Sigmoid colon (tissue), 3 donors: ENCODE measurements at regions not wholly inside any gene's neighbourhood (a gene's known extent, or its start where the extent isn't known, plus 50 kb on each side); places are given as distances from the start of the nearest gene placed in this dataset.

Experiments
- CTCF ChIP-seq, 4 experiments: fragments of 450-650 bp in 3 of 4; fragments of 200-600 bp in 1 of 4; IDR thresholded peaks; one replicate each; pipeline ENCODE4 v1.5.1; 2016 to 2019; ENCODE audit warnings: antibody characterized with exemption in 4 of 4, mild to moderate bottlenecking in 3 of 4, moderate library complexity in 2 of 4
- POLR2A ChIP-seq, 2 donors: fragments of 450-650 bp; IDR thresholded peaks; one replicate each; pipeline ENCODE4 v1.6.1; 2016; ENCODE audit warnings: antibody characterized with exemption in 2 of 2, mild to moderate bottlenecking in 2 of 2, moderate library complexity in 2 of 2

GRCh38 chr1:173414136-173414535 is 63.0 kb upstream of the PRDX6 start:
- TF ChIP-seq CTCF (IDR thresholded peaks at IDR 0.05) (no peak), POLR2A (IDR thresholded peaks at IDR 0.05) (no peak)
